ENCODE measurements at regions not wholly inside any gene's neighbourhood (a gene's known extent, or its start where the extent isn't known, plus 50 kb on each side); places are given as distances from the start of the nearest gene placed in this dataset.

GRCh38 chr11:115695677-115696364 lies 191.6 kb upstream of the CADM1 start:
- no peak for DNase-seq (ENCODE audit: low read depth)

- DNase-seq (ENCODE audit: low read depth), result no peak
These were observed 188.8 kb upstream of the CADM1 start for GRCh38 chr11:115693002-115693401.

DNA sequence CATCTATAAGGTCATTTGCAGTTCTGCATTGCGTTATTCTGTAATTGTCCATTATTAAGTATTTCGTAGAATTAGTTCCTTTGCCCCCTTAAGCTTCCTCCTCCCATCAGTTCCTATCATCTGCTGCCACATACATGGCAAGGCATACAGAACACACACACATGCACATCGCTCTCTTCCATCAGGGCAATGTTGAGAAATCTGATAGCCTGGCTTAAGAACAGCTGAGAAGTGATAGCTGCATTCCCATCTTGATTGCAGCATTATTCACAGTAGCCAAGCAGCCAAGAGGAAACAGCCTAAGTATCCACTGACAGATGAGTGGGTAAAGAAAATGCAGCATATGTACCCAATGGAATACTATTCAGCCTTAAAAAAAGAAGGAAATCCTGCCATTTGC lies 186.8 kb upstream of the CADM1 start:
- DNase-seq (ENCODE audit: low read depth), result no peak

DNA sequence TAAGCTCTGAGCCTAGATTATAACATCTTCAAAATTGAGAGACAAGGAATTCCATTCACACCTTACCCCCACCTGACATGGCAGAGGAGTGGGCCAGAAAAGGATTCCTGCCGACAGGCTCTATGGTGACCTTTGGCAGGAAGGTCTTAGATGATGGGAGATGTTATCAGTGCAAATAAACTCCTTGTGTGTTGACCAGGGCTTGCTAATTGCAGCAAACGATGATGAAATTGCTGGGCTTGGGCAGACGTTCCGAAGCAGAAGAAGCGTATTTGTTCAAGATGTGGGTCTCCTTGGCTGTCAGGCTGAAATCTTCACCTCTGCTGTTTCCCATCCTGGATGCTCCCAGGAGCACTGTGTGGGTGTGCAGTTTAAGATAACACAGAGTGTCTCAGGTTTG lies 183.7 kb upstream of the CADM1 start:
- no peak for DNase-seq (ENCODE audit: low read depth)

DNA sequence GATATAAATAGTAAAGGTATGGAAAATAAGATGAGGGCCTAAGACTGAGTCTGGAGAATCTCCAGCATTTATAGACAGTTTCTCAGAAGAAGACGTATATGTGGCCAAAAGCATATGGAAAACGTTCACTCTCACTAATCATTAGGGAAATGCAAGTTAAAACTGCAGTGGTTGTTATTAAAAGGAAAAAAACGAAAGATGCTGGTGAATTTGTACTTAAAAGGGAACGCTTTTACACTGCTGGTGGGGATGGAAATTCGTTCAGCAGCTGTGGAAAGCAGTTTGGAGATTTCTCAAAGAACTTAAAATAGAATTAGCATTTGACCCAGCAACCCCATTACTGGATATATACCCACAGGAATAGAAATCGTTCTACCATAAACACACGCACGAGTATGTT lies 180.5 kb upstream of the CADM1 start:
- no peak for DNase-seq (ENCODE audit: low read depth)

DNA sequence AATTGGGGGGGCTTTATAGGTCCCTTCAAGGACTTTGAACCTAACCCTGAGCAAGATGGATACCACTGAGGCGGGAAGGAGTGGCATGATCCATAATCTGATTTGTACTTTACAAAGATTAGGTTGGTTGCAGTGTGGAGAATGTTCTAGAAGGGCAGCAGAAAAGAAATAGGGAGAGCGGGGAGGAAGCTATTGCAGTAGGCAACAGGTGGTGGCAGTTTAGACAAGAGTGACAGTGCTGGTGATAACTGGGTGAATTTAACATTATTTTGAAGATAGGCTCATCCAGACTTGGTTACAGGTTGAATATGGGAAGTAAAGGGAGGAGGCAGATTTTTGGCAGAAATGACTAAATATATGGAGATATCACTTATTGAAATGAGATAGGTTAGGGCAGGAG lies 179.9 kb upstream of the CADM1 start:
- no peak for DNase-seq (ENCODE audit: low read depth)

DNA sequence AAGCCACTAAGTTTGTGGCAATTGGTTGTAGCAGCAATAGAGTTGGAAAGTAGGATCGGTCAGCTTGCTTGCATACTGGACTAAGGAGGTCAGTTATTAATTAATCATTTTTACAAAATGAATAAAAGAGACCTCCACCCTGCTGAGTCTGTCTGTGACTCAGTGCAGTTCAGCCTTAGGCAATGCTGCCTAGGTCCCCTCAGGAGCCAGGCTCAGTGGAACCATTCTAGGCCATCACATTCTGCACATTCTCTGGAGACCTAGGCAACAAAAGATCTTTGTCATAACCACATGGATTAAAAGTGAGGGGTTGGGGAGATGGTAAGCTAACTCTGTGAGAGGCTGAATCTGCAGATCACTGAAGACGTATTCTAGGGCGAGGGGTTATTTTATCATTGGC lies 178.7 kb upstream of the CADM1 start:
- no peak for DNase-seq (ENCODE audit: low read depth)

DNA sequence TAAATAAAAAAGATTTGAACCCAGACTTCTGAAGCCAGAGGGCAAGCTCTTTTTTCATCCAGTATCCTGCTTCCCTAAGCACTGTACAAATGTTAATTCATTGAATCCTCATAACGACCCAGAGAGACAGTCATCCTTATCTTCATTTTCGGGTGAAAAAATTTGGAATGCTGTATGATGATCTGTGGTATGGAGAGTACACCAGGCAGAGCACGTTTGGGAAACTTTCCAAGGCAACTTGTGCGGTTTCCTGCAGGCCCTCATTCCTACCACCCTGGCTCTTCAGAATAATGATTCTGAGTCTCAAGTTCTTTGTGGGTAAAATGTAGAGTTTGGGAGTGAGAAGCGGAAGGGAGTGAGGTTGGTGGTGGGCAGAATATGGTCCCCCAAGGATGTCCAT lies 177.9 kb upstream of the CADM1 start:
- no peak for DNase-seq (ENCODE audit: low read depth)

DNA sequence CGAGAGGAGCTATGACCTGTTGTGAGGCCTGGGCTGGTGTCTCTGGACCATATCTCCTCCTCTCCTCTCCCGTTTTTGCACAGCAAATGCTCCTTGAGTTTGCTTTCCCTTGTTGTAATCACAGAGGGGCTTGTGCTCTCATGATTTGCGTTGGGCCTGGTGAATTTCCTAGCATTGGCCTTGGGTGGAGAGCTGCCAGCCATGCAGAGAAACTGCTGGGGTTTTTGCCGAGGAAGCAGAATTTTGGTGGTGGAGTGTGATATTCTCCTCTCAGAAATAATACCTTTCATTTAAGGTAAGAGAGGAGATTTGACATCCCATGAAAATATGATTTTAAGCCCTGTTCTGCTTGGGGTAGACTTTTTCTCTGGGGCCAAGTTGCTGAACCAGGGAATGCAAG lies 175.7 kb upstream of the CADM1 start:
- DNase-seq (ENCODE audit: low read depth), result no peak

DNA sequence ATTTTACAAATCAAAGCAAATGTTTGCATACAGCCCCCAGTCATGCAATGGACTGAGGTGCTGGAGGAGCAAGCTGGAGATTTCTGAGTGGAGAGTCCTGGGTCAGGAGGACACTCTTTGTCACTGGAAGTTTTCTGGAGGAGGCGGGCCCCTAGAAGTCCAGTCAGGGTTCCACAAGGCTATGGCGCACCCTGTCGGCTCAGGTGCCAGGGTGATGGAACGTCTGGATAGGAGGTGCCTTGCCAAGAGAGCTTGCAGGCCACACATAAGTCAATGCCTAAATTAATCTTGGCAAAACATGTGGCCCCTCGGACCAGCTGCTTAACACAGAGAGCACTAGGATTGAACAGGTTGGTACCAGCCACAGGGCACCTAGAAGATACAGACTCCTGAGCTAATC lies 174.7 kb upstream of the CADM1 start:
- no peak for DNase-seq (ENCODE audit: low read depth)

GRCh38 chr11:115677190-115677589 lies 173.0 kb upstream of the CADM1 start:
- no peak for DNase-seq (ENCODE audit: low read depth)

DNA sequence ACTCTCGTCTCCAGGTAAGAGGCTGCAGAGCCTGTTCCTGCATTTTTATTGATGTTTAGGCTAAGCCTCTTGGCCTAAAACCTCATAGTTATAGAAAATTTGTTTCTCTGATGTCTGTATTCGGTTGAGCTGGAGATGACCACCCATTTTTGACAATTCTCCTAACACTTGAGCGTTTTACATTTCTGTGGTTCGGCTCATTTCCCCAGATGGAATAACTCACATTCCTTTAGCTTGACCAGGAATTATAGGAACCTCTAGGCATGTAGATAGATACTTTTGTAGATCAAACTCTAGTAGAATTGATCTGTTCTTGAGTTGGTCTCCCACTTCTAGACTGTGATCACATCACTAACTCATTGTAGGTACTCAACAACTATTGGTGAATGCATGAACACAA lies 172.6 kb upstream of the CADM1 start:
- DNase-seq (ENCODE audit: low read depth), result no peak

- DNase-seq (ENCODE audit: low read depth), result no peak
These were observed 172.0 kb upstream of the CADM1 start for GRCh38 chr11:115676206-115676605.

- DNase-seq (ENCODE audit: low read depth), result no peak
These were observed 170.8 kb upstream of the CADM1 start for GRCh38 chr11:115674937-115675544.

- no peak for DNase-seq (ENCODE audit: low read depth)
These were observed 170.1 kb upstream of the CADM1 start for GRCh38 chr11:115674176-115674936.

DNA sequence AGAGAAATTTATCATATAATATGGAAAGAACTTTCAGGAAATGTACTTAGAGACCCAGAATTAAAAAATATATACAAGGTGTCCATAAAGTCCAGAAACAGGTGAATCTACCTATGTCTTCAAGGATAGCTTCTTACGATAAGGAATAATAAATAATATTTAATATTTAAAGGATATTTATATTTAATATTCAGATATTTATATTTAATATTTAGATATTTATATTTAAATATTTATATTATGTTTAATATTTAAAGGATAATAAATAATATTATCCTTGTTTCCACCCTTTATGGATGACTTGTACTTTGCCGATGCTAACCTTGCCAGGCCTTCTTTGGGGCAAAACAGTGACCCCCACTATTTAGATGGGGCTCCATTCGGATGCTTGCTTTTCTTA lies 169.5 kb upstream of the CADM1 start:
- no peak for DNase-seq (ENCODE audit: low read depth)

GRCh38 chr11:115672999-115673411 lies 168.8 kb upstream of the CADM1 start:
- no peak for DNase-seq (ENCODE audit: low read depth)

- no peak for DNase-seq (ENCODE audit: low read depth)
These were observed 168.2 kb upstream of the CADM1 start for GRCh38 chr11:115672412-115672811.

DNA sequence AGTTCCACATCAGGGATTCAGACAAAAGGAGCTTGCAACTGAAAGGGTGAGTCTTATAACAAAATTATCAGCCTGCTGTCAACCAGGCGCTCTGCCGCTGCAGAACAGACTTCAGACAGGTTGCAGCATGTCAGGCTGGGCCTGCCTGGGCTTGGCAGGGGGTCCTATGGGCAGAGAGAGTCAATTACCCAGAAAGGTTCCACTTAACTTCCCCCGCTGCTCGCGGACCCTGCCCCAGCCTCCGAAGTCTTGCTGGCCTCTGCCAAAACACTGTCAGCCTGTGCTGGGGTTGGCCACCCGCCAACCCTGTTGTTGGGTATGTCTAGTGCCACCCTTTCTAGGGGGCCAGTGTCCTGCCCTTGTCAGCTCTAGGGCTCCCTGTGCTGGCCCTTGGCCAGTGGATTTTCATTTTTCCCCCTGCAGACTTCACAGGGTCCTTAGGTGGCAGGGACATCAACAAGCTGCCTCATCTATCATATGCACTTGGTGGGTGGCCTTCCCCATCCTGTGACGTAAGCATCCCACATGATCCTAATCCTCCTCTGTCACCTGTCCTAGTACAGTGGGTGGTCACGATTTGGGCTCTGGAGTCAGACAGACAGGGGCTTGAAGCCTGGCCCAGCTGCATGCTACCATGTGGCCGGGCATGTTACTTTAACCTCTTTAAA lies 166.5 kb upstream of the CADM1 start:
- no peak for DNase-seq (ENCODE audit: low read depth)

GRCh38 chr11:115665958-115666357 lies 161.7 kb upstream of the CADM1 start:
- no peak for DNase-seq (ENCODE audit: low read depth)

GRCh38 chr11:115665175-115665821 lies 161.1 kb upstream of the CADM1 start:
- no peak for DNase-seq (ENCODE audit: low read depth)

- no peak for DNase-seq (ENCODE audit: low read depth)
These were observed 160.1 kb upstream of the CADM1 start for GRCh38 chr11:115664313-115664712.
